Coronary artery (tissue), 2 donors: ENCODE measurements at regions not wholly inside any gene's neighbourhood (a gene's known extent, or its start where the extent isn't known, plus 50 kb on each side); places are given as distances from the start of the nearest gene placed in this dataset.
"Not testable (repeated sequence)": the region's sequence is repeated elsewhere in the genome, so short reads cannot be mapped to it uniquely, and the experiment has no call there.

Experiments
- DNase-seq: peaks from one replicate; pipeline ENCODE4 v3.0.0-alpha.2; 2017; ENCODE audit warnings: low spot score
- H3K27ac ChIP-seq, 2 donors: fragments of 200-600 bp; sonication (generic); one replicate each; pipeline ENCODE4 v1.5.1; 2016 to 2019
- H3K4me3 ChIP-seq: fragments of 200-600 bp; sonication (generic); 2 replicates; pipeline ENCODE4 v1.5.1; 2016; ENCODE audit warnings: mild to moderate bottlenecking, moderate library complexity
- TF ChIP-seq, protein P1 (sequence below): fragments of 200-600 bp; sonication (generic); IDR thresholded peaks from one replicate; pipeline ENCODE4 v1.5.1; 2019; ENCODE audit warnings: antibody characterized with exemption

GRCh38 chr15:95182091-95182490 is 950.7 kb downstream of the MCTP2 start:
- Histone ChIP-seq H3K4me3 (no peak overlapping the region), H3K27ac (no peak overlapping the region)
- TF ChIP-seq, protein P1, sequence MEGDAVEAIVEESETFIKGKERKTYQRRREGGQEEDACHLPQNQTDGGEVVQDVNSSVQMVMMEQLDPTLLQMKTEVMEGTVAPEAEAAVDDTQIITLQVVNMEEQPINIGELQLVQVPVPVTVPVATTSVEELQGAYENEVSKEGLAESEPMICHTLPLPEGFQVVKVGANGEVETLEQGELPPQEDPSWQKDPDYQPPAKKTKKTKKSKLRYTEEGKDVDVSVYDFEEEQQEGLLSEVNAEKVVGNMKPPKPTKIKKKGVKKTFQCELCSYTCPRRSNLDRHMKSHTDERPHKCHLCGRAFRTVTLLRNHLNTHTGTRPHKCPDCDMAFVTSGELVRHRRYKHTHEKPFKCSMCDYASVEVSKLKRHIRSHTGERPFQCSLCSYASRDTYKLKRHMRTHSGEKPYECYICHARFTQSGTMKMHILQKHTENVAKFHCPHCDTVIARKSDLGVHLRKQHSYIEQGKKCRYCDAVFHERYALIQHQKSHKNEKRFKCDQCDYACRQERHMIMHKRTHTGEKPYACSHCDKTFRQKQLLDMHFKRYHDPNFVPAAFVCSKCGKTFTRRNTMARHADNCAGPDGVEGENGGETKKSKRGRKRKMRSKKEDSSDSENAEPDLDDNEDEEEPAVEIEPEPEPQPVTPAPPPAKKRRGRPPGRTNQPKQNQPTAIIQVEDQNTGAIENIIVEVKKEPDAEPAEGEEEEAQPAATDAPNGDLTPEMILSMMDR = no peak
- no peak for DNase-seq

DNA sequence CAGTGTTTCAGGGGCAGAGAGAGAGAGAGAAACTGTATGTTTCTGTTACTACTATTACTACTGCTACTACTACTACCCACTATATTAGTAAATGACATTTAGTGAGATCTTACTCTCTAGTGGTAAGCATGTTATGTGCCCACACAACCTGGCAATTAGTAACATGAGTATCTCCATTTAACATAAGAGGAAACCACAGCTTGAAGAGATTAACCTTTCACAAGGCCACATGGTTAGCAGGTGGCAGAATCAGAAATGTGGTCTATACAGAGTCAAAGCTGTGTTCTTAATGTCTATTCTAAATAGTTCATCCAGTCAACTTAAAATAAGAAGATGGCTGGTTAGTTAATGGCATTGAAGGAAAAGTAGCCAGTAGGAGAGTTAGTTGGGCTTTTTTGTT is 961.6 kb downstream of the MCTP2 start:
- DNase-seq = no peak
- TF ChIP-seq, protein P1 = no peak
- Histone ChIP-seq H3K27ac (no peak overlapping the region), H3K4me3 (no peak overlapping the region)

GRCh38 chr15:95194746-95195145 is 963.4 kb downstream of the MCTP2 start:
- DNase-seq = no peak
- TF ChIP-seq, protein P1 = no peak
- H3K4me3 ChIP-seq = no peak overlapping the region
- H3K27ac ChIP-seq = no peak overlapping the region

DNA sequence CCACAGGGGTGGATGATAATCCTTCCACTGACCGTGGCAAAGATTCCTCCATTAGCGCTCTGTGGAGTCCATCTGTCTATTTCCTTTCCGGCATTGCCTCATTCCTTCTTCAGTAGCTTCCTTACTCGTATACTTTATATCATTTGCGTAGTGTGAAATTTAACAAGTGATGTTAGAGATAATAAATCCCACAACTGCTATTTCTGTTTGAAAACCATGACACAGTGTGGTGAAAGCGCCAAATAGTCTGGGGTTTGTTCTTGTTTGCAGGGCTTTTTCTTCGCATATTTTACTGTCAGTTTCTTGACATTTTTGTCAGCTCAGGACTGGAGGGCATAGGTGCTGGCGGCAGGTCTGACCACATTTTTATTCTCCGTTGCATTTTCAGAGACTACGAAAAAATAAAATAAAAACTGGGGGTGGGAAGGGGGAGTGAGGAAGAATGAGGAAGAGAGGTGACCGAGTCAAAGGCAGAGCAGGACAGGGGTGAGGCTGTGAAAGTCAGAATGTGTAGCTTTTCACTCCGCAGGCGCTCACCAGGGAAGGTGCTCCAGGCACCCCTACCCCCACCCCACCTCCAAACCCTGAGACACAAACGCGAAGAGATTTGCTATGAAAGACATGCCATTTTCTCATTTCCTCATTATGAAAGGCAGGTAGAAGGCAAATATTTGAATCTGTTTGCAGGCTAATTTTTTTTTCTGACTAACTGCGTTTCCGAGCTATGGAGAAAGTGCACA is 965.0 kb downstream of the MCTP2 start:
- TF ChIP-seq, protein P1 = no peak
- DNase-seq = no peak
- no peak overlapping the region for H3K4me3 ChIP-seq
- H3K27ac ChIP-seq = no peak overlapping the region

GRCh38 chr15:95202569-95203349 is 971.4 kb downstream of the MCTP2 start:
- Histone ChIP-seq H3K4me3 (no peak overlapping the region), H3K27ac (no peak overlapping the region)
- DNase-seq = no peak
- TF ChIP-seq, protein P1 = no peak

DNA sequence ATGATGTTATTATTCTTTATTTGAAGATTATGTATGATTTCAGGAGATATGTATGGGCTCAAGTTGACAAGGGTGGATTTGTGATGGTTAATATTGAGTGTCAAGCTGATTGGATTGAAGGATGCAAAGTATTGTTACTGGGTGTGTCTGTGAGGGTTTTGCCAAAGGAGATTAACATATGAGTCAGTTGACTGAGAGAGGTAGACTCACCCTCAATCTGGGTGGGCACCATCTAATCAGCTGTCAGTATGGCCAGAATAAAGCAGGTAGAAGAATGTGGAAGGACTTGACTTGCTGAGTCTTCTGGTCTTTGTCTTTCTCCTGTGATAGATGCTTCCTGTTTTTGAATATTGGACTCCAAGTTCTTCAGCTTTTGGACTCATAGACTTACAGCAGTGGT is 973.7 kb downstream of the MCTP2 start:
- no peak overlapping the region for H3K27ac ChIP-seq
- TF ChIP-seq, protein P1 = no peak
- no peak for DNase-seq
- H3K4me3 ChIP-seq = no peak overlapping the region

DNA sequence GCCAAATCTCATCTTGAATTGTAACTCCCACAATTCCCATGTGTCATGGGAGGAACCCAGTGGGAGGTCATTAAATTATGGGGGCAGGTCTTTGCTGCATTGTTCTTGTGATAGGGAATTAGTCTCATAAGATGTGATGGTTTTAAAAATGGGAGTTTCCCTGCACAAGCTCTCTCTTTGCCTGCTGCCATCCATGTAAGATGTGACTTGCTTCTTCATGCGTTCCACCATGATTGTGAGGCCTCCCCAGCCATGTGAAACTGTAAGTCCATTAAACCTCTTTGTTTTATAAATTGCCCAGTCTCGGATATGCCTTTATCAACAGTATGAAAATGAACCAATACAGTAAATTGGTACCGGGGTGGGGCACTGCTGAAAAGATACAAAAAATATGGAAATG is 974.5 kb downstream of the MCTP2 start:
- H3K4me3 ChIP-seq, DNase-seq, H3K27ac ChIP-seq: not testable (repeated sequence)
